H1 (cell line): ENCODE measurements at regions not wholly inside any gene's neighbourhood (a gene's known extent, or its start where the extent isn't known, plus 50 kb on each side); places are given as distances from the start of the nearest gene placed in this dataset.
A peak's percentile ranks its signal among the peaks of the same experiment; 100 is the strongest.

Source experiments
- CTCF ChIA-PET: fragments of 300-600 bp; sonication (Branson Sonifier 250); formaldehyde crosslinking; loops from one replicate; lab custom pipeline; 2021; ENCODE audit not compliant: partially characterized antibody; lab: Charles Lee
- POLR2A ChIA-PET: fragments of 300-600 bp; sonication (Branson Sonifier 250); formaldehyde crosslinking; loops from one replicate; lab custom pipeline; 2021; ENCODE audit warnings: inconsistent platforms; ENCODE audit not compliant: partially characterized antibody; lab: Charles Lee
- DNase-seq, 2 experiments: peaks; one replicate each; pipeline versions ENCODE4 v3.0.0 to v3.0.0-alpha.2; 2010 to 2022; ENCODE audit warnings: low spot score in 2 of 2, low read depth in 1 of 2, mixed read lengths in 1 of 2
- FAIRE-seq: peaks from 2 replicates; lab custom pipeline; 2011; peaks lifted over from hg19 to GRCh38; lab: Jason Lieb, UNC
- H2AFZ ChIP-seq: 2 replicates; pipeline ENCODE4 v1.8.1; 2012; ENCODE audit warnings: low read length, inconsistent platforms
- H2AK5ac ChIP-seq: 2 replicates; pipeline ENCODE4 v1.6.1; 2013; ENCODE audit warnings: low read depth, low read length
- H2BK120ac ChIP-seq: replicated peaks from 2 replicates; pipeline ENCODE3; 2013; ENCODE audit warnings: low read depth, low read length, inconsistent platforms
- H2BK12ac ChIP-seq: 2 replicates; pipeline ENCODE4 v1.6.1; 2013; ENCODE audit warnings: low read depth, low read length
- H2BK15ac ChIP-seq: 2 replicates; pipeline ENCODE4 v1.6.1; 2013; ENCODE audit warnings: low read length
- H2BK20ac ChIP-seq: 2 replicates; pipeline ENCODE4 v1.6.1; 2013; ENCODE audit warnings: low read length
- H2BK5ac ChIP-seq: 2 replicates; pipeline ENCODE4 v1.6.1; 2013; ENCODE audit warnings: low read depth, low read length
- H3K14ac ChIP-seq: 2 replicates; pipeline ENCODE4 v1.6.1; 2013; ENCODE audit warnings: inconsistent platforms; ENCODE audit not compliant: insufficient read length
- H3K18ac ChIP-seq: 2 replicates; pipeline ENCODE4 v1.6.1; 2013; ENCODE audit warnings: low read length; ENCODE audit errors: extremely low read depth
- H3K23ac ChIP-seq: 2 replicates; pipeline ENCODE4 v1.6.1; 2013; ENCODE audit warnings: inconsistent platforms; ENCODE audit not compliant: insufficient read length
- H3K23me2 ChIP-seq: 2 replicates; pipeline ENCODE4 v1.6.1; 2013; ENCODE audit warnings: low read depth, low read length
- H3K27ac ChIP-seq: 2 replicates; pipeline ENCODE4 v1.6.1; 2011; ENCODE audit warnings: low read depth, low read length, inconsistent platforms
- H3K27me3 ChIP-seq, 4 experiments: replicated peaks in 1 of 4; 1 replicate in 1 of 4; 2 replicates in 3 of 4; pipeline versions ENCODE4 v1.6.1 to v1.8.1; 2011 to 2013; ENCODE audit warnings: low read length in 3 of 4, mild to moderate bottlenecking in 3 of 4, inconsistent platforms in 2 of 4, mixed read lengths in 2 of 4, moderate library complexity in 1 of 4; ENCODE audit not compliant: control insufficient read depth in 3 of 4, insufficient read depth in 3 of 4; ENCODE audit errors: extremely low read depth in 1 of 4
- H3K36me3 ChIP-seq, 4 experiments: 2 replicates each; pipeline versions ENCODE4 v1.6.1 to v1.8.1; 2011 to 2013; ENCODE audit warnings: mild to moderate bottlenecking in 4 of 4, low read length in 3 of 4, moderate library complexity in 2 of 4, control low read depth in 1 of 4, inconsistent platforms in 1 of 4; ENCODE audit not compliant: insufficient read depth in 4 of 4, control insufficient read depth in 2 of 4
- H3K4ac ChIP-seq: replicated peaks from 2 replicates; pipeline ENCODE3; 2013; ENCODE audit warnings: low read length, low read depth, mixed read lengths, inconsistent platforms; ENCODE audit not compliant: insufficient read length
- H3K4me1 ChIP-seq, 4 experiments: replicated peaks in 1 of 4; 1 replicate in 1 of 4; 2 replicates in 3 of 4; pipeline versions ENCODE4 v1.6.1 to v1.8.1; 2011 to 2013; ENCODE audit warnings: low read length in 3 of 4, inconsistent platforms in 2 of 4, mixed read lengths in 1 of 4; ENCODE audit not compliant: insufficient read depth in 4 of 4, control insufficient read depth in 3 of 4
- H3K4me2 ChIP-seq, 2 experiments: 2 replicates each; pipeline versions ENCODE4 v1.6.1 to v1.8.1; 2011 to 2013; ENCODE audit warnings: low read depth in 2 of 2, low read length in 2 of 2, control low read depth in 1 of 2, inconsistent platforms in 1 of 2, mild to moderate bottlenecking in 1 of 2; ENCODE audit not compliant: insufficient read depth in 1 of 2
- H3K4me3 ChIP-seq, 4 experiments: fragments of 200-600, 300-600 bp in 1 of 4; sonication (generic), shearing (Covaris generic), sonication (Bioruptor Twin) in 1 of 4; 2 replicates each; pipeline versions ENCODE4 v1.5.1 to v1.8.1; 2011 to 2016; ENCODE audit warnings: low read length in 4 of 4, low read depth in 3 of 4, control low read depth in 2 of 4, inconsistent platforms in 2 of 4, mild to moderate bottlenecking in 2 of 4, mixed read lengths in 1 of 4, moderate library complexity in 1 of 4; ENCODE audit not compliant: insufficient read depth in 2 of 4; ENCODE audit errors: extremely low read depth in 1 of 4
- H3K56ac ChIP-seq: replicated peaks from 2 replicates; pipeline ENCODE3; 2013; ENCODE audit warnings: low read depth, mild to moderate bottlenecking, mixed read lengths, low read length, inconsistent platforms; ENCODE audit not compliant: insufficient read length
- H3K79me1 ChIP-seq: 2 replicates; pipeline ENCODE4 v1.6.1; 2013; ENCODE audit warnings: low read depth, low read length, control low read depth
- H3K79me2 ChIP-seq, 2 experiments: 2 replicates each; pipeline versions ENCODE4 v1.6.1 to v1.8.1; 2012 to 2013; ENCODE audit warnings: low read length in 2 of 2, mild to moderate bottlenecking in 2 of 2, inconsistent platforms in 1 of 2; ENCODE audit not compliant: insufficient read depth in 2 of 2, control insufficient read depth in 1 of 2
- H3K9ac ChIP-seq, 4 experiments: replicated peaks in 1 of 4; 1 replicate in 1 of 4; 2 replicates in 3 of 4; pipeline versions ENCODE4 v1.6.1 to v1.8.1; 2011 to 2013; ENCODE audit warnings: low read depth in 3 of 4, low read length in 3 of 4, control low read depth in 2 of 4, mild to moderate bottlenecking in 2 of 4, moderate library complexity in 2 of 4, inconsistent platforms in 1 of 4; ENCODE audit errors: extremely low read depth in 1 of 4
- H3K9me3 ChIP-seq, 2 experiments: 2 replicates each; pipeline versions ENCODE4 v1.6.1 to v1.8.1; 2012 to 2013; ENCODE audit warnings: mild to moderate bottlenecking in 2 of 2, moderate library complexity in 2 of 2, control low read depth in 1 of 2, inconsistent platforms in 1 of 2, low read depth in 1 of 2, low read length in 1 of 2, mixed read lengths in 1 of 2; ENCODE audit not compliant: insufficient read depth in 2 of 2
- H4K20me1 ChIP-seq, 2 experiments: replicated peaks in 1 of 2; 2 replicates each; pipeline versions ENCODE3 to v1.8.1; 2011 to 2013; ENCODE audit warnings: inconsistent platforms in 2 of 2, low read length in 2 of 2, mild to moderate bottlenecking in 1 of 2; ENCODE audit not compliant: insufficient read depth in 2 of 2, control insufficient read depth in 1 of 2
- H4K5ac ChIP-seq: 2 replicates; pipeline ENCODE4 v1.6.1; 2013; ENCODE audit warnings: low read length, low read depth, mixed read lengths, inconsistent platforms; ENCODE audit not compliant: insufficient read length
- H4K8ac ChIP-seq: 2 replicates; pipeline ENCODE4 v1.8.0; 2013; ENCODE audit warnings: mild to moderate bottlenecking, moderate library complexity, low read length, inconsistent platforms; ENCODE audit not compliant: insufficient read depth; ENCODE audit errors: extremely low read depth
- H4K91ac ChIP-seq: replicated peaks from 2 replicates; pipeline ENCODE3; 2013; ENCODE audit warnings: low read length, mixed read lengths, inconsistent platforms; ENCODE audit not compliant: insufficient read length
- POLR2AphosphoS5 ChIP-seq: IDR thresholded peaks from 2 replicates; pipeline ENCODE4 v1.6.1; 2011; ENCODE audit warnings: low read depth, low read length
- RAD21 ChIP-seq, 2 experiments: IDR thresholded peaks in 1 of 2; conservative IDR thresholded peaks in 1 of 2; 2 replicates each; pipeline ENCODE4 v1.6.1; 2011; ENCODE audit warnings: low read depth in 2 of 2, low read length in 2 of 2, improper control_type of control experiment in 1 of 2, inconsistent platforms in 1 of 2, mild to moderate bottlenecking in 1 of 2, moderate library complexity in 1 of 2
- SIN3A ChIP-seq, 2 experiments: IDR thresholded peaks in 1 of 2; conservative IDR thresholded peaks in 1 of 2; 2 replicates each; pipeline ENCODE4 v1.6.1; 2011 to 2012; ENCODE audit warnings: low read length in 2 of 2, improper control_type of control experiment in 1 of 2, low read depth in 1 of 2, mild to moderate bottlenecking in 1 of 2
- WGBS, 2 experiments: shearing (Covaris generic) in 1 of 2; methylation state at CpG; one replicate each; pipeline versions ENCODE4 v1.1.6 to v1.1.7; 2013 to 2015; ENCODE audit warnings: low lambda C conversion rate in 2 of 2, mixed read lengths in 2 of 2, inconsistent platforms in 1 of 2, low coverage in 1 of 2, missing lambda C conversion rate in 1 of 2; ENCODE audit not compliant: insufficient replicate concordance in 2 of 2, insufficient coverage in 1 of 2, insufficient read length in 1 of 2; ENCODE audit errors: extremely low coverage in 1 of 2, missing lambda C conversion rate in 1 of 2; 5-methylcytosine and 5-hydroxymethylcytosine counted together
- TF ChIP-seq, protein P1 (sequence below), 3 experiments: IDR thresholded peaks; 1 replicate in 2 of 3; 2 replicates in 1 of 3; pipeline versions ENCODE4 v1.5.1 to v1.6.1; 2011; ENCODE audit warnings: low read length in 3 of 3, mild to moderate bottlenecking in 3 of 3, inconsistent platforms in 2 of 3, low read depth in 1 of 3, moderate library complexity in 1 of 3; ENCODE audit not compliant: insufficient read depth in 1 of 3; ENCODE audit errors: control extremely low read depth in 1 of 3
- TF ChIP-seq, protein P2 (sequence below): IDR thresholded peaks from 2 replicates; pipeline ENCODE4 v1.6.1; 2011; ENCODE audit warnings: low read depth, mild to moderate bottlenecking, low read length; ENCODE audit not compliant: insufficient read depth

DNA sequence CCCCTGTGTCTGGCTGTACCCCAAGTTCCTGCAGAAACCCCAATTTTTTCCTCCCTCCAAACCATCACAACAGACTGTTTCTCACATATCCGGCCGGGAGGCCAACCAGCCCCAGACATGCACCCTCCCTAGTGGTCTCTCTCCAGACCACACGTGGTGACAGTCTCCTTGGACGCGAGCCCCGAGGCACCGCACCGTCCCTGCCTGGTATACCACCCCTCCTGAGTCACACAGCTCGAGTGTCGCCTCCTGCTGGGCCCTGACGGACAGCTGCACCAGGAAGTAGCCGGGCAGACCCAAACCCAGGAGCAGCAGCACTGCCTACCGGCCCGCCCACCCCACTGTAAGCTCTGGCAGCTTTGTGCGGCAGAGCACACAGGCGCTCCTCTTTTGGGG, 97.4 kb downstream of the RFLNA start:
- Histone ChIP-seq H3K36me3 (peaks cover 3 to 5% (median 5%) of the 10 kb centered on the region in 4 experiments; a peak in 5 of 8 replicates), H2BK120ac (no peak overlapping the region), H3K4me1 (peaks cover 0 to 25% (median 17%) of the 10 kb centered on the region in 4 experiments; a peak in 6 of 7 replicates), H3K4ac (no peak overlapping the region), H2AFZ (no peak overlapping the region)
- WGBS, 2 experiments, result 69% methylated on average over 13 of the region's 16 CpGs; no CpG with 5 or more reads in 1 of the 2 experiments
- TF ChIP-seq SIN3A (conservative IDR thresholded peaks at IDR 0.05 in 1 of 2, IDR thresholded peaks at IDR 0.05 in 1 of 2; ENCODE audit: low read depth in 1 of 2, low read length in 2 of 2) (0 out of 4 replicates have a peak, but pooled peaks of 1 of the 2 experiments have one; percentile 30), POLR2AphosphoS5 (no peak; the same call in 1 of the 2 replicates), RAD21 (IDR thresholded peaks at IDR 0.05 in 1 of 2, conservative IDR thresholded peaks at IDR 0.05 in 1 of 2; ENCODE audit: low read depth in 2 of 2, low read length in 2 of 2) (peak in 1 of 2 experiments; percentile 14; a peak in 1 of 4 replicates)
- TF ChIP-seq, protein P1, sequence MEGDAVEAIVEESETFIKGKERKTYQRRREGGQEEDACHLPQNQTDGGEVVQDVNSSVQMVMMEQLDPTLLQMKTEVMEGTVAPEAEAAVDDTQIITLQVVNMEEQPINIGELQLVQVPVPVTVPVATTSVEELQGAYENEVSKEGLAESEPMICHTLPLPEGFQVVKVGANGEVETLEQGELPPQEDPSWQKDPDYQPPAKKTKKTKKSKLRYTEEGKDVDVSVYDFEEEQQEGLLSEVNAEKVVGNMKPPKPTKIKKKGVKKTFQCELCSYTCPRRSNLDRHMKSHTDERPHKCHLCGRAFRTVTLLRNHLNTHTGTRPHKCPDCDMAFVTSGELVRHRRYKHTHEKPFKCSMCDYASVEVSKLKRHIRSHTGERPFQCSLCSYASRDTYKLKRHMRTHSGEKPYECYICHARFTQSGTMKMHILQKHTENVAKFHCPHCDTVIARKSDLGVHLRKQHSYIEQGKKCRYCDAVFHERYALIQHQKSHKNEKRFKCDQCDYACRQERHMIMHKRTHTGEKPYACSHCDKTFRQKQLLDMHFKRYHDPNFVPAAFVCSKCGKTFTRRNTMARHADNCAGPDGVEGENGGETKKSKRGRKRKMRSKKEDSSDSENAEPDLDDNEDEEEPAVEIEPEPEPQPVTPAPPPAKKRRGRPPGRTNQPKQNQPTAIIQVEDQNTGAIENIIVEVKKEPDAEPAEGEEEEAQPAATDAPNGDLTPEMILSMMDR (IDR thresholded peaks at IDR 0.05; ENCODE audit: control extremely low read depth in 1 of 3, insufficient read depth in 1 of 3, low read depth in 1 of 3, low read length in 3 of 3), result peak in 2 of 3 experiments; percentile 23 to 36; a peak in 2 of 4 replicates
- TF ChIP-seq, protein P2, sequence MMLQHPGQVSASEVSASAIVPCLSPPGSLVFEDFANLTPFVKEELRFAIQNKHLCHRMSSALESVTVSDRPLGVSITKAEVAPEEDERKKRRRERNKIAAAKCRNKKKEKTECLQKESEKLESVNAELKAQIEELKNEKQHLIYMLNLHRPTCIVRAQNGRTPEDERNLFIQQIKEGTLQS, result no peak
- TF ChIP-seq, all 59 proteins: peak for 3
- Histone ChIP-seq H3K79me1 (no peaks in the 10 kb centered on the region; the same call in 1 of the 2 replicates), H2AK5ac (no peak overlapping the region), H4K5ac (no peak overlapping the region), H3K23me2 (peaks cover 7% of the 10 kb centered on the region; the same call in 1 of the 2 replicates), H4K20me1 (peaks cover 11% of the 10 kb centered on the region in 2 experiments), H3K4me3 (no peak overlapping the region), H3K79me2 (no peaks in the 10 kb centered on the region; a peak in 1 of 4 replicates), H3K9me3 (no peaks in the 10 kb centered on the region), H3K18ac (no peak overlapping the region), H3K27me3 (no peaks in the 10 kb centered on the region), H2BK5ac (peak overlapping the region; percentile 10; the same call in 1 of the 2 replicates), H4K91ac (peak overlapping the region; percentile 1), H4K8ac (no peak overlapping the region), H2BK20ac (no peak overlapping the region), H2BK12ac (peak overlapping the region; percentile 12; the same call in 1 of the 2 replicates), H3K27ac (no peak overlapping the region), H2BK15ac (no peak overlapping the region), H3K14ac (no peak overlapping the region), H3K4me2 (no peak overlapping the region), H3K9ac (no peak overlapping the region), H3K23ac (no peak overlapping the region), H3K56ac (no peak overlapping the region)
- POLR2A ChIA-PET, result interaction anchor here (3.3 kb wide), 1 partner anchor 12 kb away, joined by 9 read pairs; no protein-coding TSS in a partner anchor
- DNase-seq, result peak in 1 of 2 experiments; percentile 71
- no peak for FAIRE-seq
- CTCF ChIA-PET, result interaction anchor here (1.0 to 2.4 kb wide), 8 partner anchors 11 to 317 kb away, joined by 3 to 12 read pairs (median 6); no protein-coding TSS in a partner anchor
